Hematopoietic multipotent progenitor cell treated with erythropoietin and hydrocortisone succinate and interleukin-3 and kit ligand, for 8 days (in vitro differentiated cells): ENCODE measurements at regions not wholly inside any gene's neighbourhood (a gene's known extent, or its start where the extent isn't known, plus 50 kb on each side); places are given as distances from the start of the nearest gene placed in this dataset.

Experiments used
- DNase-seq: peaks from one replicate; pipeline ENCODE4 v3.0.0-alpha.2; 2015

GRCh38 chr5:146940295-146940694, 61.7 kb upstream of the PPP2R2B start:
- DNase-seq, result no peak

- DNase-seq, result no peak
These were observed 65.5 kb upstream of the PPP2R2B start for GRCh38 chr5:146944019-146944418.

DNA sequence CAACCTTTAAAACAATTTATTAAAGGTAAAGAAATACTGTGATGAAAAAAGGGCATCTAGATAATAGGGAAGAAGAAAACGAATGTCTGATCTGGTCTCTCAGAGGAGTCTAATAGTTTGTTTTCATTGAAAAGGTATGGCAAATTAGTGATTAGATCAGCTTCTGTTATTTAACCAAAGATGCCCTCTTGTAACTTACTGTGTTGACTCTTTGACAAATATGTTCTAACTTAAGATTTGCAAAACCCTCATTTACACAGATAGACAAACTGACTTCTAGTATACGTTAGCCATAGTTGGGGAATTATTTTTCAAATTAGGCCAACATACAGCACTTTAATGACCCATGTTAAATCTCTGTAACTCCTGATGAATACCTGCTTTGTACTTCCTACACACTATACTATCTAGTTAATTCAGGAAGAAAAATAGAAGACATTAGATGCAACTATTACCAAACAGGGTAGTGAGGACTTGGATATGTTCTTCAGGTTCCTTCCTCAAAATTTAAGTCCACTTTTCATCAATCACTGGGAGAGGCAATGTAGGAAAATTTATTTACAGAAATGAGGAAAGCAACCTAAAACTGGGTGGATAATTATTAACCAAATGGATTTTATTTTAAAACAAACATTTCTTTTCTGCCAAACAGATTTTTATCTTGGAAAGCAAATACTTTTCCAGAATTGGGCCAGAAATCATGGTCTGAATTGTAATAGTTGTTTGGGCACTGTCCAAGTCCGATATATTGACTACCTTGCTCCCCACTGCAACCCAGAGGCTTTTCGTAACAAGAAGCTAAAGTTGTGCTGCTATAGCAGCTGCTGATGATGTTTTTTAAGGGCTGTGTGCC, 66.4 kb upstream of the PPP2R2B start:
- no peak for DNase-seq

GRCh38 chr5:146945617-146946084, 67.1 kb upstream of the PPP2R2B start:
- DNase-seq, result no peak

DNA sequence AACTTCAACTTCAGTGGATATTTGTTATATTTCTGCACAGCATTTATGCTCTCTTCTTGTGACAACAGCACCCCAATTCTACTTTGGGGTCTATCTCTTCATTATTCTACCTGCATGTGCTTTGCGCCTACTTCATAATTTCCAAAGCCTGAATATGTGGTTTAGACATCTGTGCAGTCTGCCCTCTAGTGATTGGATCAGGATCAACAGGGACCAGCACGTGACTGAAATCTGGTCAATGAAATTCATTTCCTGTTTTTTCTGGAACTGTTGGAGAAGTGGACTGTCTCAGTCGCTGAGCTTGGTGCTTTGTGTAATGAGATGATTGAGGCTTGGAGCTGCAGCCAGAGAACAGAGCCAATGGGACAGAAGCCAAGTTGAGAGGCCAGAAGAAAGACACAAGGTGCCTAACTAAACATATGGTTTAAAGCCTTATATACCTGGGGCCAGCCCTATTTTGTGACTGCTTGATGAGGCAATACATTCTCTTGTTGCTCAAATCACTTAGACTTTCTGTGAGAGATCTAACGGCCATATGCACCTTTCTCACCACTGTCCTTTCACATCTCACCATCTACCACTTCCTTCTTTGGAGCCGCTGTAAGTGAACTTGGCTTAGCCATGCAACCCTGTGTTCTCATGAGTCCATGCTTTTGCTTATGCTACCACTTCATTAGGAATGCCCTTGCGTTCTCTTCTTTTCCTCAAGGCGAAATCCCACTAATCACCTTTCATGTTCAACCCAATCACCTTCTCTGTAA, 68.8 kb upstream of the PPP2R2B start:
- DNase-seq, result peak; percentile 29

DNA sequence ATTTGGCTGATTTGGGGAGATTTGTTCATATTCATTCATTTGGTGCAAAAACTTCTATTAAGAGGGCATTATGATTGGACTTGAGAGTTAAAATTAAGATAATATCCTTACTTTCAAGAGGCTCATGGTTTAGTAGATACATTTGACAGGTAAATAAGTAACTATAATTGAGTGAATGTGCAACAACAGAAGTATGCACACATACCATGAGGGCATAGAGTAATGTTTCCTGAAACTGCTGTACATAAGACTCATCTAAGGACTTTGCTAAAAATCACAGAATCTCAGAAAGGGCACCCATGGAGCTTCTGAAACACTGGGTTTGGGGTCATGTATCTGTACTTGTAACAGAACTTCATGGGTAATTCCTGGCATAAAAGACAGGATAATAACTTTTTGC, 70.1 kb upstream of the PPP2R2B start:
- no peak for DNase-seq

DNA sequence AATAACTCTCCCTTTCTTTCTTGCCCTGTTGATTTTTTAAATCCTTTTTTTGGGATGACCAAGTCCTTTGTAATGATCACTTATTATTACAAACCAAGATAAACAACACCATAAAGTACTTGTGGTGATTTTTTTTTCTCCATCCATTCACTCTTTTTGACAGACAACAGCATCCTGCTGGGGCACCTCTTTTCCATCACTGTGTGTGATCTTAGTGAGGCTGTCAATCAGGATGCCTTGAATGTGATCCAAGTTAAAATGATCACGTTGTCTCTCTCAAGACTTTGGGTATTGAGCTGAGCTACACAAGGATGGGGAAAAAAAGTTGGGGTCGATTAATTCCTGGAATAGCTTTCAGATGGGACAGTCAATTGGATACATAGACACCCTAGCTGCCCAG, 73.6 kb upstream of the PPP2R2B start:
- DNase-seq, result no peak

DNA sequence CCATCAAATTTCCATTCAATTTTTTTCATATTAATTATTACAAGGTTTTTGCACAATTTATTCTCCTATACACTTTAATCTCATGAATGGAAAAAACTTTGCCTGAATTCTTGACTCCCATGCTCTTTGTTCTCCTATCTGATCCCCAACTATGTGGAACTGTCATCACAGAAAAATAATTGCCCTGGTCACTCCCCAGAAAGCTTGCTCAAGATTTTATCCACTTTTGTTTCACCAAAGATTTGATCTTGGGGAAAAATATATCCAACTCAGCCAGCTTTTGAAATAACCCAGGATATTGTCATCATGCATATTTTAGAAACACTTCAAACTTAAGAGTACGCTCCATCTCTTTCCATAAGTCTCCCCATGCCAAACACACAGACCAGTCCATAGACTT, 77.7 kb upstream of the PPP2R2B start:
- no peak for DNase-seq

DNA sequence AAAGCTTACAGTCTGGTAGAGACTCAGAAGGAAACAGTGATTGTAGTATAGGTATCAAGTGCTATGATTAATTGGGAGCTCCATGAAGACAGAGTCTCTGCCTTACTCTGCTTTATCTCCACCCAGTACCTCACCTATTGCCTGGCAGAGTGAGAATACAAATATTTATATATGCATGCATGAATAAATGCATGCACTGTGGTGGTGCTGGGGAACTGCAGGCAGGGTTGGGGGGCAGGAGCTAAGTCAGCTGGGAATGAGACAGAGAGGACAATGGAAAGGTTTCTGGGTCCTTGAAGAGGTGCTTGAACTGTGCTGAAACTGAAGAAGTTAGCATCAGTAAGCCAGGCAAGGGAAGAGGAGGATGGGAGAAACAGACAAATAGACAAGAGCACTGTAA, 80.8 kb upstream of the PPP2R2B start:
- no peak for DNase-seq

GRCh38 chr5:146962801-146963355, 84.3 kb upstream of the PPP2R2B start:
- DNase-seq, result no peak

DNA sequence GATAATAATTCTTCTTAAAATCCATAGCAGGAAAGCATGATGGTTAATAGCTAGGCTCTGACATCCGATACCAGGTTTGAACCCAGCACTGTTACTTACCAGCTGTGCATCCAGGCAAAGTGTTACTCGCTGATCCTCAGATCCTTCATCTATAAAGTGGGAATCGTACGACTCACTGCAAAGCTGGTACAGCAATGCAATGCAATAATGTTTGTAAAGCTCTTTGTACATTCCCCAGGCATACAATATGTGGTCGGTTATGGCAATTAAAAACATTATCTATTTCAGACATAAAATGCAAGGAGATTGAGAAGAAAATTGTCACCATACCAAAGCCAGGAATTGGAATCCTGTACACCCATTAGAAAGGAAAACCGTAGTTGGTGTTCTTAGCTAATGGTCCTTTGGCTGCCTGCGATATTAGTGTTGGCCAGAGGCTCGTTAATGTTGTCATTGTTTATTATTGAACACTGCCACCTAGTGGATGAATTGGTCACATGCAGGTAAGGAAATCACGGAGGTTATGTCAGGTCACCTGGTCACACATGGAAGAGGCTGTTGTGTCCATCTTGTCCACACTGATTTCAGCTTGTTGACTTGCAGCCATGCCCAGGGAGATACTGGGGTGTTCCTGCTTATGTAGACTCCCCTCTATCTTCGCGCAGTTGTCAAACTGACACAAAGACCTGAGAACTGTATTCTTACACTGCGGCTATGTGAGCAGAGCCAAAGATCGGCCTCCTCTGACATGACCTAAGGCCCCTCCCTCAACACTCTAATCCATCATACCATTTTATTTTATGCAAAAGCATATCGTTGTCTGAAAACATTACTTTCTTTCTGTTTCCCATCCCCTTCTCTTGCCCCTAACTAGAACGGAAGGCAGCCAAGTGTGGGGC, 87.5 kb upstream of the PPP2R2B start:
- DNase-seq, result peak; percentile 80

GRCh38 chr5:146967646-146968045, 89.1 kb upstream of the PPP2R2B start:
- DNase-seq, result no peak

- DNase-seq, result no peak
These were observed 92.8 kb upstream of the PPP2R2B start for GRCh38 chr5:146971401-146971800.

DNA sequence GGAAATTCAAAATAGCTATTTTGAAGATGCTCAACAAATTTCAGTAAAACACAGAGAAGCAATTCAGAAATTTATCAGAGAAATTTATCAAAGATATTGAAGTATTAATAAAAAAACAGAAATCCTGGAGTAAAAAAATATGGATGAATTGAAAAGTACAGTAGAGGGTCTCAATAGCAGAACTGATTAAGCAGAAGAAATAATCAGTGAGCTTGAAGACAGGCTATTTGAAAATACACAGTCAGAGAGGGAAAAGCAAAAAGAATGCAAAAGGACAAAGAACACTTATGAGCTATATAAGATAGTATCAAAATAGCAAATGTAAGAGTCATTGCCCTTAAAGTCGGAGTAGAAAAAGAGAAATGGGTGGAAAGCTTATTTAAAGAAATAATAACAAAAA, 107.9 kb upstream of the PPP2R2B start:
- DNase-seq, result no peak

- DNase-seq, result no peak
These were observed 115.4 kb upstream of the PPP2R2B start for GRCh38 chr5:146993876-146994530.

DNA sequence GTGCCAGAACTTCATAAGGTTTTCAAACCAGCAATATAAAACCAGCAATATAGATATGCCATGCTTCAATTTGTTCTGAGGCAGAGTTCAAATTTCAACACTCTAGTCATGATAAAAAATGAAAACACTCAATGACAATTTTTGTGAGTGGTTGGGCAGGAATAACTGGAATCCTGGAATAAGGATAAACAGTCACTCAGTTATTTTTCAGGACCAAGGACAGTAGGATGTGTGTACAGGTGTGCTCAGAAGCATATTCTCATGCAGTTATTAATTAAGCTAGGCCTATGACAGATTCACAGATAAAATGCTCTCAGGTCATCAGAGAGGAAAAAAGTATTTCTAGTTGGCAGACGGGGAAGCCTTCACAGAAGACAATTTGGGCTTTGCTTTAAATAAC, 117.3 kb upstream of the PPP2R2B start:
- no peak for DNase-seq

GRCh38 chr5:147015405-147015804, 136.8 kb upstream of the PPP2R2B start:
- no peak for DNase-seq

- no peak for DNase-seq
These were observed 138.6 kb upstream of the PPP2R2B start for GRCh38 chr5:147017191-147017590.

- no peak for DNase-seq
These were observed 139.1 kb upstream of the PPP2R2B start for GRCh38 chr5:147017621-147018020.

DNA sequence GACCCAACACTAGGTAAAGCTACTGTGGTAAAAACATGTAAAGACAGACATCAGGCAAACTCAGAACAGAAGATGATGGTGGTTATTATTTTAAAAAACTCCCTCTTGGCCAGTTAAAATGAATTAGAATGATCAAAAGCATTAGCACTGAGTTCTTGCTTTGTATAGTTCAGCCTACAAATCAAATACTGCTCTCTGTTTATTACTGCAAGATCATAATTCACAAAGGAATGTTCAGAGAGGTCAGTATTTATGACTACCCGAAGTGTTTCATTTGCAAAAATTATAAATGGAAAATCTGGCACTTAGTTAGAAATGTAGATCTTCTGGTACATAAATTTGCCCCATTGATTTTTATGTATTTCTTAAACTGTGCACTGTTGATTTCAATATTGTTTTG, 140.3 kb upstream of the PPP2R2B start:
- DNase-seq, result no peak

- no peak for DNase-seq
These were observed 158.2 kb upstream of the PPP2R2B start for GRCh38 chr5:147036691-147037245.
